ENCODE measurements at regions not wholly inside any gene's neighbourhood (a gene's known extent, or its start where the extent isn't known, plus 50 kb on each side); places are given as distances from the start of the nearest gene placed in this dataset.

DNA sequence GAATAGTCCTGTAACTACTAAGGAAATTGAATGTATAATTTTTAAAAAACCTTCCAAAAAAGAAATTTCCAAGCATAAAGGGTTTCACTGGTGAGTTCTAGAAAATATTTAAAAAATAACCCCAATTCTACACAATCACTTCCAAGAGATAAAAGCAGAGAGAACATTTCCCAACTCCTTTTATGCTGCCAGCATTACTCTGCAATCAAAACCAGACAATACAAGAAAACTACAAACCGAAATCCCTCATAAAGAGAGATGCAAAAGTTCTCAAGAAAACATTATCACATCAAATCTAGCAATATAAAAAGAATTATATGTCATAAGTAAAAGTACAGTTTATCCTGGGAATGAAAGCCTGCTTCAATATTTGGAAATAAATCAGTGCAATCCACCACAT, 84.8 kb downstream of the OAT start:
- H3K27ac Mint-ChIP-seq = no peak overlapping the region
- no peak for DNase-seq
- no peak for ATAC-seq (ENCODE audit: low read depth in 2 of 2)
- no peaks in the 10 kb centered on the region for H3K4me1 Mint-ChIP-seq
- H3K27me3 Mint-ChIP-seq = peaks cover 5 to 8% (median 8%) of the 10 kb centered on the region in 3 donors
- H3K9me3 Mint-ChIP-seq = peaks cover 9 to 44% (median 15%) of the 10 kb centered on the region in 7 donors
- H3K4me3 Mint-ChIP-seq = no peak overlapping the region
- H3K36me3 Mint-ChIP-seq = peaks cover 13 to 16% of the 10 kb centered on the region in 2 donors

DNA sequence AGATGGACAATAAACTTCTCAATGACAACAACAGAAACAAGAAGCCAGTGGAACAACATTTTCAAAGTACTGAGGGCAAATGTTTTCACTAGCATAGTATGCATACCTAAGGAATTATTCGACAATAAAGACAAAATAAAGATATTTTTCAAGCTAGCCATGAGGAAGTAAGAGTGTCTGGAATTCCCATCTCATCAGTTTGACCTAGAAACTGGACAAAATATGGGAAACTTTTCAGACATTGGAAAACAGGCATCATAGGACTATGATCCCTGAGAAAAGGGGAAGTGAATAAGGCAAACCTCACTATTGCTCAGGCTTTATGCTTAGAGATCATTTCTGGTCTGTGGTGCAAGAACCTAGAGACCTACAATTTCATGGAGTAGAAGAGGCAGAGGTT, 86.3 kb downstream of the OAT start:
- peaks cover 13 to 16% of the 10 kb centered on the region in 2 donors for H3K36me3 Mint-ChIP-seq
- no peak overlapping the region for H3K4me3 Mint-ChIP-seq
- no peak for DNase-seq
- H3K4me1 Mint-ChIP-seq = no peaks in the 10 kb centered on the region
- peaks cover 5 to 12% (median 8%) of the 10 kb centered on the region in 3 donors for H3K27me3 Mint-ChIP-seq
- H3K9me3 Mint-ChIP-seq = peaks cover 9 to 44% (median 15%) of the 10 kb centered on the region in 7 donors
- ATAC-seq (ENCODE audit: low read depth in 2 of 2) = no peak
- H3K27ac Mint-ChIP-seq = no peak overlapping the region

- no peak overlapping the region for H3K27ac Mint-ChIP-seq
- no peak overlapping the region for H3K4me3 Mint-ChIP-seq
- peaks cover 11 to 28% (median 15%) of the 10 kb centered on the region in 3 donors for H3K27me3 Mint-ChIP-seq
- no peak for ATAC-seq (ENCODE audit: low read depth in 2 of 2)
- H3K4me1 Mint-ChIP-seq = no peaks in the 10 kb centered on the region
- peaks cover 13 to 16% of the 10 kb centered on the region in 2 donors for H3K36me3 Mint-ChIP-seq
- DNase-seq = no peak
- H3K9me3 Mint-ChIP-seq = peaks cover 9 to 34% (median 15%) of the 10 kb centered on the region in 7 donors
These were observed 88.8 kb downstream of the OAT start for GRCh38 chr10:124329941-124330340.

DNA sequence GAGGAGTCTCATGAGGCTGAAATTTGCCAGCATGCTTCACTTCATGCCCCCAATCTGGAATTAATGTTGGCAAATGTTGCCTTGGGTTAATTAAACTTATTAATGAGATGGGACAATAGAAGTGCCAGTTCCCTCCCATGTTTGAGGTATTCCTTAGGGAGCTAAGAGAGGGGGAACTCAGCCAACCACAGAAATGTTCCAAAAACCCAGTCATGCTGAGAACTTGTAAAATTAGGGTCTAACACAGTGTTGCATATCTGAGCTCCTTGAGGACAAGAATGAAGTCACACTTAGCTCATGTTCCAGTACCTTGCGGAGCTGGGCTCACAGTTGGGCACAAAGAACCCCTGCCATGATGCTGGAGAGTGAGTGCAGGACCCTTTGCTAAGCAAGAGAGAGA, 89.4 kb downstream of the OAT start:
- Mint-ChIP-seq H3K4me3 (no peak overlapping the region), H3K4me1 (no peaks in the 10 kb centered on the region), H3K9me3 (peaks cover 9 to 31% (median 15%) of the 10 kb centered on the region in 7 donors), H3K27ac (no peak overlapping the region), H3K36me3 (peaks cover 13 to 16% of the 10 kb centered on the region in 2 donors), H3K27me3 (peaks cover 11 to 28% (median 15%) of the 10 kb centered on the region in 3 donors)
- DNase-seq (no peak), ATAC-seq (ENCODE audit: low read depth in 2 of 2) (no peak)

DNA sequence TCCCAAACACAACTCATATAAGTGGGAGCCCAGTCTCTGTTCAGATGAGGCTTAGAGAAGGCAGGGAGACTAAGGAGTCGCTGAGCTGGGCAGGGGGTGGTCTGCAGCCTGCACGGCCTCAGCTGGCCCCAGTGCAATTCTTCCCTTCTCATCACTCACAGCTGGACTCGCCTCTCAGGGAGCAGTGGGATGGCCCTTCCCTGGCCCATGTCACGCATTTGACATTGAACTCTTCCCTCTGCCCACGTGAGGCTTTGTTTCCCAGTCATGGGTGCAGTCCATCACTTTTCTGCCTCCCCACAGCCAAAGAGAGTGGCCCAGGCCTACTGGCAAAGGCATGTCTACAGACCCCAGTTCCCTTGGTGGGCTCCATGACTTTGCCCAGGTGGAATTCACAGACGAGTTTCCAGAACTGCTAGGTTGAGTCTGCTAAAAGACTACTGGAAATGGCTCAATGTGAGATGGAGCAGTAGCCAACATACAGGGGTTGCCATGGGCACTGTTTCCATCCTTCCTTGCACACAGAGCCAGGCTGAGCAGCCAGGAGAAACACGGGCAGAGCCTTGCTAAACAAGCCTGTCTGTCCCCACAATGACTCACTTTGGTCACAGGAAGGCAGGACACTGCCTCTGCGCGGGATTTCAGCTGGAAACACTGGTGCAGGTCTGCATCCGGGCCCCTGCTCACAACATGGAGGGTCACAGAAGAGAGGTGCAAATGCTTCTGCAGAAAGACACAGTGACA, 90.1 kb downstream of the OAT start:
- Mint-ChIP-seq H3K27me3 (peaks cover 11 to 34% (median 15%) of the 10 kb centered on the region in 3 donors), H3K4me1 (no peaks in the 10 kb centered on the region), H3K36me3 (peaks cover 13 to 16% of the 10 kb centered on the region in 2 donors), H3K4me3 (no peak overlapping the region), H3K9me3 (peaks cover 9 to 24% (median 13%) of the 10 kb centered on the region in 7 donors), H3K27ac (peak overlapping the region in 1 of 6 donors; percentile 26)
- no peak for DNase-seq
- ATAC-seq (ENCODE audit: low read depth in 2 of 2) = no peak

- Mint-ChIP-seq H3K27me3 (peaks cover 6 to 48% (median 7%) of the 10 kb centered on the region in 3 donors), H3K9me3 (peaks cover 0 to 7% (median 0%) of the 10 kb centered on the region in 7 donors), H3K4me3 (no peak overlapping the region), H3K36me3 (peaks cover 3 to 4% of the 10 kb centered on the region in 2 donors), H3K4me1 (no peaks in the 10 kb centered on the region), H3K27ac (no peak overlapping the region)
- ATAC-seq (ENCODE audit: low read depth in 2 of 2) (no peak), DNase-seq (no peak)
These were observed 92.6 kb downstream of the OAT start for GRCh38 chr10:124325998-124326636.

DNA sequence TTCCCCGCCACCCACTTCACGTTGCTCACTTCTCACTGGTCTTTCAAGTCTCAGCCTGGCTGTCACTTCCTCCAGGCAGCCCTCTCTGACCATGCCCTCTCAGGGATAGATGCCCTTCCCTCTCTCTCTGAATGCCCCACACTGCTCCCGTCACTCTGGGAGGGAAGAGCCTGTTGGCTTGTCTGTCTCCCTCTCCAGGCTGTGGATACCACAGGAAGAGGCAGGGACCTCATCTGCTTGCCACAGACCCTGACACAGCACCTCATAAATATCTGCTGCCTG, 93.1 kb downstream of the OAT start:
- H3K27me3 Mint-ChIP-seq = peaks cover 6 to 48% (median 7%) of the 10 kb centered on the region in 3 donors
- no peak overlapping the region for H3K27ac Mint-ChIP-seq
- peaks cover 0 to 2% (median 0%) of the 10 kb centered on the region in 7 donors for H3K9me3 Mint-ChIP-seq
- H3K36me3 Mint-ChIP-seq = no peaks in the 10 kb centered on the region
- no peak overlapping the region for H3K4me3 Mint-ChIP-seq
- DNase-seq (no peak), ATAC-seq (ENCODE audit: low read depth in 2 of 2) (no peak)
- no peaks in the 10 kb centered on the region for H3K4me1 Mint-ChIP-seq

- no peak for DNase-seq
- no peaks in the 10 kb centered on the region for H3K4me1 Mint-ChIP-seq
- no peak overlapping the region for H3K27ac Mint-ChIP-seq
- H3K4me3 Mint-ChIP-seq = no peak overlapping the region
- no peak for ATAC-seq (ENCODE audit: low read depth in 2 of 2)
- H3K9me3 Mint-ChIP-seq = no peaks in the 10 kb centered on the region
- no peaks in the 10 kb centered on the region for H3K36me3 Mint-ChIP-seq
- H3K27me3 Mint-ChIP-seq = peaks cover 6 to 47% (median 7%) of the 10 kb centered on the region in 3 donors
These were observed 93.7 kb downstream of the OAT start for GRCh38 chr10:124324856-124325632.

DNA sequence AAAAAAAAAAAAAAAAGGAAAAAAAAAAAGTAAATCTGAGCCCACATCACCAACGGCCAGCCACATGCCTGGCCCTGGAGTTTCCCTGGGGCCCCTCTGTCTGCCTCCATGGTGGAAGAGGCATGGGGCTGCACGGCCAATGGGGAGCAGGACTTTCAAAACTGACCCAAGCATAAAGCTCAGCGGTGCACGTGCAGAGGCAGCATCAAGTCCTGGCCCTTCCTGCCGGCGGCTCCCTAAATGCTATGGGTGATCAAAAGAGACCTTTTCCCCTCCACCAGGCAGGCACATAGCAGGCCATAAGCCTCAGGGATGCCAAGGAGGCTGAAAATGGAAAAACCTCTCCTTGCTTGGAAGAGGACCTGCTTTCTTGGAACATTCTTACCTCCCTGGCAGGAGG, 94.3 kb downstream of the OAT start:
- Mint-ChIP-seq H3K27me3 (peaks cover 6 to 41% (median 7%) of the 10 kb centered on the region in 3 donors), H3K9me3 (peaks cover 0 to 5% (median 0%) of the 10 kb centered on the region in 7 donors), H3K36me3 (no peaks in the 10 kb centered on the region), H3K4me1 (no peaks in the 10 kb centered on the region), H3K4me3 (no peak overlapping the region), H3K27ac (no peak overlapping the region)
- DNase-seq (no peak), ATAC-seq (ENCODE audit: low read depth in 2 of 2) (no peak)

DNA sequence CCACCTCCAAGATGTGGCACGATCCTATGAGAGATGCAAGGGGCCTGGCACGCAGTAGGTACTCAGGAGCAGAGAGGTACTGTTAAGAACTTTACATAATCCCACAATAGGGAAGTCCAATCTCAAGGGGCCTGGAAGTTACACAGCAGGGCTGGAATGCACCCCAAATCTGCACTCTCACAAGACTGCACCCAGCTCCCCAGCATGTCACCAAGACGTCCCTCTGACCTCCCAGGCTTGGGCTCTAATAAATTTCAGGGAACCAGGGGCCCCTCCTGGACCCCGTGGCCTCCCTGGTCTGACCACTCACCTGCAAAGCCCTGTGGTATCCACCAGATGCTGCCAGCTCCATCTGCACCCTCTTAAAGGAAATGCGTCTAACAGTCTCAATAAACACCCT, 94.9 kb downstream of the OAT start:
- Mint-ChIP-seq H3K4me3 (no peak overlapping the region), H3K4me1 (no peaks in the 10 kb centered on the region), H3K36me3 (no peaks in the 10 kb centered on the region), H3K27me3 (peaks cover 6 to 40% (median 7%) of the 10 kb centered on the region in 3 donors), H3K9me3 (peaks cover 0 to 5% (median 0%) of the 10 kb centered on the region in 7 donors), H3K27ac (peak overlapping the region in 1 of 6 donors; percentile 81)
- ATAC-seq (ENCODE audit: low read depth in 2 of 2) (no peak), DNase-seq (no peak)

DNA sequence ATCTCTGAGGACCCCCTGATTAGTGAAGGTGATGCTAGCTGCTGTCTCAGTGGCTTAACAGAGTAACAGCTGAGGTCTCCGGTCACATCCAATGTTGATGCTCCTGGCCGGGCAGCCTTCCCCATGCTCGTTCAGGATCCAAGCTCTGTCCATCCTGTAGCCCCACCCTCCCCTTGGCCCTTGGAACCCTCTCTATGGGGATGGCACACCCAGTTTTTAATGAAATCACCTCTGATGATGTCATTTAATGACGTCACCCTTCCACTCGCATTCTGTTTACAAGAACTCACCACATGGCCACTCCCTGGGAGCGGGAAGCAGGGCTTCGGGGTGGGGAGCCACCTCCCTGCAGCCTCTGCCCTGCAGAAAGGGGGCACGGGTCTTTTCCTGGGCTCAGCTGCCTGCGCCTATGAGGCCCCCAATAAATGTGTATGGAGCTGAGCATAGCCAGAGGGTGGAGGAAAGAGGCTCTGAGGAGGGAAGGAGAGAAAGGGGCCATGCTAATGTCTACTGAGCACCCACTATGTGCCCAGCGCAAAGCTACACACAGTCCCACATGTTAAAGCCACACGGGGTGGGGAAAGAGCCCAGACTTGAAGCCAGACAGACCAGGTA, 95.5 kb downstream of the OAT start:
- Mint-ChIP-seq H3K27me3 (peaks cover 6 to 40% (median 7%) of the 10 kb centered on the region in 3 donors), H3K36me3 (no peaks in the 10 kb centered on the region), H3K4me3 (no peak overlapping the region), H3K4me1 (no peaks in the 10 kb centered on the region), H3K9me3 (peaks cover 0 to 5% (median under 1%) of the 10 kb centered on the region in 7 donors), H3K27ac (no peak overlapping the region)
- no peak for ATAC-seq (ENCODE audit: low read depth in 2 of 2)
- no peak for DNase-seq

- peaks cover 3 to 40% (median 6%) of the 10 kb centered on the region in 3 donors for H3K27me3 Mint-ChIP-seq
- no peak for DNase-seq
- H3K36me3 Mint-ChIP-seq = no peaks in the 10 kb centered on the region
- H3K9me3 Mint-ChIP-seq = peaks cover 0 to 5% (median 2%) of the 10 kb centered on the region in 7 donors
- H3K27ac Mint-ChIP-seq = peak overlapping the region in 1 of 6 donors; percentile 7
- no peaks in the 10 kb centered on the region for H3K4me1 Mint-ChIP-seq
- no peak overlapping the region for H3K4me3 Mint-ChIP-seq
- ATAC-seq (ENCODE audit: low read depth in 2 of 2) = no peak
These were observed 96.3 kb downstream of the OAT start for GRCh38 chr10:124322191-124322980.

Measured in naive B cell (primary cell).